BJ (cell line): ENCODE measurements at regions not wholly inside any gene's neighbourhood (a gene's known extent, or its start where the extent isn't known, plus 50 kb on each side); places are given as distances from the start of the nearest gene placed in this dataset.

Source experiments
- CTCF ChIA-PET: fragments of 350-600 bp; formaldehyde crosslinking; extraction: SDS; loops from one replicate; lab custom pipeline; 2021; ENCODE audit warnings: antibody characterized with exemption, inconsistent platforms; lab: Yijun Ruan, JAX
- POLR2A ChIA-PET: fragments of 300-600 bp; sonication (Branson Sonifier 250); formaldehyde crosslinking; extraction: SDS; loops from one replicate; lab custom pipeline; 2021; ENCODE audit warnings: antibody characterized with exemption; lab: Charles Lee
- DNase-seq: peaks from one replicate; pipeline ENCODE4 v3.0.0-alpha.2; 2011; ENCODE audit warnings: low read depth
- H3K27me3 ChIP-seq: 2 replicates; pipeline ENCODE4 v1.6.0; 2011; ENCODE audit warnings: low read length; ENCODE audit not compliant: control insufficient read depth, insufficient read depth
- H3K36me3 ChIP-seq: 2 replicates; pipeline ENCODE4 v1.5.1; 2011; ENCODE audit warnings: low read length; ENCODE audit not compliant: control insufficient read depth, insufficient read depth
- H3K4me3 ChIP-seq: 2 replicates; pipeline ENCODE4 v1.5.1; 2011; ENCODE audit warnings: low read depth, mild to moderate bottlenecking, control low read depth, low read length
- TF ChIP-seq, protein P1 (sequence below): IDR thresholded peaks from 2 replicates; pipeline ENCODE4 v1.5.1; 2011; ENCODE audit warnings: low read depth, mild to moderate bottlenecking, control low read depth, inconsistent platforms, low read length, moderate library complexity; ENCODE audit not compliant: insufficient read depth

DNA sequence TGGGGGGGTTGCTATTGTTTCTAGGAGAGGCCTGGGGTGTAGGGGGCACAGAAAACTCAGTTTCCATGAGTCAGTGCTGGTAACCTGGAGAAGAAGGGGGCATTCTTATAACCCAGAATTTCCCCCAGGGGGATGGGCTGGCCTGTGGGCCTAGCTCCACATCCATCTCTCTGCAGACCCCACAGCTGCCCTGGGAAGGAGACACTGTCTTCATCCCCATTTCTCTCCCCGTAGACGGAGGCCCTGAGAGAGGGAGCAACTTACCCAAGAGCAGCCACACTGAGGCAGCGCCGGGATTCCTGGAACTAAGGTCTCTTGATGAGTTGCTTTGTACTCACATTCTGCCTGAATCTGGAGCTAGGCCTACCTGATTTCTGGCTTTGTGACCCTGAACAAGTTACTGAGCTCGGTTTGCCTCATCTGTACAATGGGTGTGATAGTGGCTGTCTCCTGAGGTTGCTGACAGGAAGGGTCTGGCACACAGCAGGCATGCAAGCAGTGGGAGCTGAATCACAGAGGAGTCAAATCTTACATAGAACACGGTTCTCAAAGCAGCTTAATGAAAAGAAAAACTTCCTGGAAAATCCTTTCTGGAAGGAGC, 55.0 kb upstream of the LCTL start:
- Histone ChIP-seq H3K36me3 (no peaks in the 10 kb centered on the region), H3K27me3 (no peaks in the 10 kb centered on the region), H3K4me3 (no peak overlapping the region)
- ChIA-PET CTCF (interaction anchor here (0.6 to 4.6 kb wide), 13 partner anchors 11 to 243 kb away, joined by 3 to 35 read pairs (median 3); partner anchors contain the start of gene SMAD6), POLR2A (no interaction called here)
- DNase-seq: no peak
- TF ChIP-seq, protein P1, sequence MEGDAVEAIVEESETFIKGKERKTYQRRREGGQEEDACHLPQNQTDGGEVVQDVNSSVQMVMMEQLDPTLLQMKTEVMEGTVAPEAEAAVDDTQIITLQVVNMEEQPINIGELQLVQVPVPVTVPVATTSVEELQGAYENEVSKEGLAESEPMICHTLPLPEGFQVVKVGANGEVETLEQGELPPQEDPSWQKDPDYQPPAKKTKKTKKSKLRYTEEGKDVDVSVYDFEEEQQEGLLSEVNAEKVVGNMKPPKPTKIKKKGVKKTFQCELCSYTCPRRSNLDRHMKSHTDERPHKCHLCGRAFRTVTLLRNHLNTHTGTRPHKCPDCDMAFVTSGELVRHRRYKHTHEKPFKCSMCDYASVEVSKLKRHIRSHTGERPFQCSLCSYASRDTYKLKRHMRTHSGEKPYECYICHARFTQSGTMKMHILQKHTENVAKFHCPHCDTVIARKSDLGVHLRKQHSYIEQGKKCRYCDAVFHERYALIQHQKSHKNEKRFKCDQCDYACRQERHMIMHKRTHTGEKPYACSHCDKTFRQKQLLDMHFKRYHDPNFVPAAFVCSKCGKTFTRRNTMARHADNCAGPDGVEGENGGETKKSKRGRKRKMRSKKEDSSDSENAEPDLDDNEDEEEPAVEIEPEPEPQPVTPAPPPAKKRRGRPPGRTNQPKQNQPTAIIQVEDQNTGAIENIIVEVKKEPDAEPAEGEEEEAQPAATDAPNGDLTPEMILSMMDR: no peak

DNA sequence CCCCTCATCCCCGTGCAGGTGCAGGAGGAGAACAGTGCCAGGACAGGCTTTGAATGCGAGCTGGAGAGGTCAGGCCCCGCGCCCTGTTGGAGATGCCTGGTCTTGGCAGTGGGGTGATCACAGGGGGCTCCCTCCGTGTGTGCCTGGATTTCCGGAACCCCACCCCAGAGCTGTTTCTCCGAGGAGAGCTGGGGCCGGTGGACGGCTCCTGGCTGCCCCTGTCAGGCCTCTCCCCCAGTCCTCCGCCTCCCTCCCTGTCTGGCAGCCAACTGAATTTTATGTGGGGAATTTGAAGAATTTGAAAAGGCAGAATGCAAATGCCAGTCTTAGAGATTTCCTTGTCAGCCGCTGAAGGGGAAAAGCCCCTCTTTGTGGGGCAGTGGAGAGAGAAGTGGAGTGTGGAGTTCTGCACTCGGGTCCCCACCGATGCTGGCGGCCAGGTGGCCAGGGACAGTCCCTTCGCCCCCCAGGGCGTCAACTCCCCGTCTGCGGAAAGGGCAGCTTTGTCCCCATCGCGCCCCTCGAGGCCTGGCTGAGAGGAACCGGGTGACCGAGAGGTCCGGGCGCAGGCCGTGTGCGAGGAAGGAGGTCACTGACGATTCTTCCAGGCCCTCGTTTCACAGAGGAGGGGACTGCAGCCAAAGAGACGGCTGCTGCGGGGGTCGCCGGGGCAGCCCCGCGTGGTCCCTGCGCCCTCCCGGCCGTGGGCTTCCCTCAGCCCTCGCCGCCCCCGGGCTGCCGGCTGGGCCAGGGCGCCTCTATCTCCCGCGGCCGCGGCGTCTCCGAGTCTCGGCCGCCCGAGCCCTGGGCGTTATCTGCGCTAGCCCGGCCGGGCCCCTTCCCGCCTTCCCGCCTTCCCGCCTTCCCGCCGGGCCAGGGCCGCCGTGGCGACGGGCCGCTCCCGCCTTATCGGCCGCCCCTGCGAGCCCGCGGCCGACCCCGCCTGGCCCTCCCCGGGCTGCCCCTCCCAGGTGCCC, 56.0 kb upstream of the LCTL start:
- TF ChIP-seq, protein P1: no peak
- ChIA-PET POLR2A (interaction anchor here (0.7 kb wide), 1 partner anchor 75 kb away, joined by 8 read pairs; no protein-coding TSS in a partner anchor), CTCF (interaction anchor here (0.6 to 4.6 kb wide), 12 partner anchors 17 to 240 kb away, joined by 3 to 35 read pairs (median 4); partner anchors contain the start of gene SMAD6)
- Histone ChIP-seq H3K27me3 (no peaks in the 10 kb centered on the region), H3K4me3 (no peak overlapping the region), H3K36me3 (no peaks in the 10 kb centered on the region)
- DNase-seq: no peak

DNA sequence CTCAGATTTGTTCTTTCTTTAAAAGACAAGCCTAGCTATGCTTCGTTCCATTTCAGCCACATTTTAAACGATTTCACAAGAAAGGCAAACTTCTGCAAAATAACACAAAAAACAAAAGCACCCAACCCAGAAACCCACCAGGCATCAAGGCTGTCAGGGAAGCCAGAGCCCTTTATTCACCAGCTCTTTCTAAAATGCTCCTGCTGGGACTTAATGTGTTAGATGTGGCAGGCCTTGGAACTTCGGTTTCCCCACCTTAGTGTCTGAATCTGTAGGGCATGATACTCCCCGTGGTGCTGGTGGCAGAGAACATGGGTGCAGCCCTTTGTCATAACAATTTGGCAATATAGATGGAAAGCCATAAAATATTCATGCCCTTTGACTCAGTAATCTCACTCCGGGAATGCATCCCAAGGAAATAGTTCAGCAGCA, 56.8 kb upstream of the LCTL start:
- Histone ChIP-seq H3K4me3 (no peak overlapping the region), H3K27me3 (no peaks in the 10 kb centered on the region), H3K36me3 (no peaks in the 10 kb centered on the region)
- CTCF ChIA-PET: interaction anchor here (0.7 to 4.6 kb wide), 7 partner anchors 18 to 229 kb away, joined by 3 to 35 read pairs (median 4); no protein-coding TSS in a partner anchor
- no peak for DNase-seq
- TF ChIP-seq, protein P1: no peak
- POLR2A ChIA-PET: interaction anchor here (0.7 kb wide), 1 partner anchor 74 kb away, joined by 8 read pairs; no protein-coding TSS in a partner anchor

DNA sequence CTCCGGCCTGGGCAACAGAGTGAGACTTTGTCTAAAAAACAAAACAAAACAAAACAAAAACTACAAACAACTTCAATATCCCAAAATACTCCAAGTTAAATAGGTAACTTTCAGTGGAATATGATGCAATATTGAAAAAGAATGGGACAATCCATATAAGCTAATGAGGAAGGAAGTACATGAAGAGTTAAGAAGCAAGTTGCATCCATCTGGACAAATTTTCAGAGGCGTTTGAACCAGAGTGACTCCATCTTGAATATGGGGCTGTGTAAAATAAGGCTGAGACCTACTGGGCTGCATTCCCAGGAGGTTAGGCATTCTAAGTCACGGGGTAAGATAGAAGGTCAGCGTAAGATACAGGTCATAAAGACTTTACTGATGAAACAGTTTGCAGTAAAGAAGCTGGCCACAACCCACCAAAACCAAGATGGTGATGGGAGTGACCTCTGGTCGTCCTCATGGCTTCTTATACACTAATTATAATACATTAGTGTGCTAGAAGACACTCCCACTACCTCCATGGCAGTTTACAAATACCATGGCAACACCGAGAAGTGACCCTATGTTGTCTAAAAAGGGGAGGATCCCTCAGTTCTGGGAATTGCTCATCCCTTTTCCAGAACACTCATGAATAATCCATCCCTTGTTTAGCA, 58.1 kb upstream of the LCTL start:
- ChIA-PET CTCF (interaction anchor here (3.2 kb wide), 1 partner anchor 228 kb away, joined by 22 read pairs; no protein-coding TSS in a partner anchor), POLR2A (no interaction called here)
- TF ChIP-seq, protein P1: no peak
- Histone ChIP-seq H3K36me3 (no peaks in the 10 kb centered on the region), H3K4me3 (no peak overlapping the region), H3K27me3 (no peaks in the 10 kb centered on the region)
- no peak for DNase-seq
